MCF 10A (cell line): ENCODE measurements at regions not wholly inside any gene's neighbourhood (a gene's known extent, or its start where the extent isn't known, plus 50 kb on each side); places are given as distances from the start of the nearest gene placed in this dataset.

Experiments used
- BruUV-seq: library from RNA; stranded (reverse); fragments of 400-500 nt; replicated peaks from 2 replicates; lab custom pipeline; 2021; lab: Mats Ljungman, UMichigan
- CTCF ChIA-PET: fragments of 300-600 bp; sonication (Branson Sonifier 250); formaldehyde crosslinking; extraction: SDS; loops from one replicate; lab custom pipeline; 2021; ENCODE audit warnings: antibody characterized with exemption, inconsistent platforms; lab: Yijun Ruan, JAX
- POLR2A ChIA-PET: fragments of 300-600, 350-650 bp; sonication (Branson Sonifier 250); formaldehyde crosslinking; extraction: SDS; loops from one replicate; lab custom pipeline; 2020; ENCODE audit warnings: antibody characterized with exemption, inconsistent platforms; lab: Yijun Ruan, JAX
- DNase-seq: peaks from one replicate; pipeline ENCODE4 v3.0.0-alpha.2; 2018; ENCODE audit not compliant: unreplicated experiment
- H3K27ac Mint-ChIP-seq: one replicate; pipeline ENCODE4 v1.8.0; 2022; ENCODE audit warnings: mild to moderate bottlenecking, low read depth, mixed read lengths; ENCODE audit not compliant: unreplicated experiment
- H3K27me3 Mint-ChIP-seq: one replicate; pipeline ENCODE4 v1.8.0; 2022; ENCODE audit warnings: mixed read lengths; ENCODE audit not compliant: insufficient read depth, unreplicated experiment
- H3K36me3 Mint-ChIP-seq: one replicate; pipeline ENCODE4 v1.8.0; 2022; ENCODE audit warnings: mild to moderate bottlenecking, moderate library complexity, mixed read lengths; ENCODE audit not compliant: insufficient read depth, unreplicated experiment
- H3K4me1 Mint-ChIP-seq: one replicate; pipeline ENCODE4 v1.8.0; 2022; ENCODE audit warnings: mixed read lengths; ENCODE audit not compliant: insufficient read depth, unreplicated experiment
- H3K4me3 Mint-ChIP-seq: one replicate; pipeline ENCODE4 v1.8.0; 2022; ENCODE audit warnings: mild to moderate bottlenecking, moderate library complexity, mixed read lengths; ENCODE audit not compliant: unreplicated experiment
- H3K9me3 Mint-ChIP-seq: one replicate; pipeline ENCODE4 v1.8.0; 2022; ENCODE audit warnings: mixed read lengths; ENCODE audit not compliant: unreplicated experiment
- intact Hi-C: fragments of 100-400 bp; cut with micrococcal nuclease; formaldehyde crosslinking; loops from 2 replicates; pipeline ENCODE4 v1.14.1; 2022
- TF ChIP-seq, protein P1 (sequence below): fragments of 200-600 bp; IDR thresholded peaks from one replicate; pipeline ENCODE4 v1.8.0; 2022; ENCODE audit warnings: antibody characterized with exemption, mild to moderate bottlenecking; ENCODE audit not compliant: unreplicated experiment

- H3K27me3 Mint-ChIP-seq, result no peaks in the 10 kb centered on the region
- H3K4me1 Mint-ChIP-seq, result no peaks in the 10 kb centered on the region
- H3K27ac Mint-ChIP-seq, result no peak overlapping the region
- DNase-seq, result no peak
- ChIA-PET CTCF (interaction anchor here (0.6 to 1.1 kb wide), 2 partner anchors 20 to 1299 kb away, joined by 3 to 5 read pairs; no protein-coding TSS in a partner anchor), POLR2A (no interaction called here)
- intact Hi-C loops, result no loop called here
- TF ChIP-seq, protein P1, sequence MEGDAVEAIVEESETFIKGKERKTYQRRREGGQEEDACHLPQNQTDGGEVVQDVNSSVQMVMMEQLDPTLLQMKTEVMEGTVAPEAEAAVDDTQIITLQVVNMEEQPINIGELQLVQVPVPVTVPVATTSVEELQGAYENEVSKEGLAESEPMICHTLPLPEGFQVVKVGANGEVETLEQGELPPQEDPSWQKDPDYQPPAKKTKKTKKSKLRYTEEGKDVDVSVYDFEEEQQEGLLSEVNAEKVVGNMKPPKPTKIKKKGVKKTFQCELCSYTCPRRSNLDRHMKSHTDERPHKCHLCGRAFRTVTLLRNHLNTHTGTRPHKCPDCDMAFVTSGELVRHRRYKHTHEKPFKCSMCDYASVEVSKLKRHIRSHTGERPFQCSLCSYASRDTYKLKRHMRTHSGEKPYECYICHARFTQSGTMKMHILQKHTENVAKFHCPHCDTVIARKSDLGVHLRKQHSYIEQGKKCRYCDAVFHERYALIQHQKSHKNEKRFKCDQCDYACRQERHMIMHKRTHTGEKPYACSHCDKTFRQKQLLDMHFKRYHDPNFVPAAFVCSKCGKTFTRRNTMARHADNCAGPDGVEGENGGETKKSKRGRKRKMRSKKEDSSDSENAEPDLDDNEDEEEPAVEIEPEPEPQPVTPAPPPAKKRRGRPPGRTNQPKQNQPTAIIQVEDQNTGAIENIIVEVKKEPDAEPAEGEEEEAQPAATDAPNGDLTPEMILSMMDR, result no peak
- BruUV-seq, result no TSS peak
- H3K4me3 Mint-ChIP-seq, result no peak overlapping the region
- no peaks in the 10 kb centered on the region for H3K36me3 Mint-ChIP-seq
- peaks cover 2% of the 10 kb centered on the region for H3K9me3 Mint-ChIP-seq
Observed at GRCh38 chr4:28558895-28559294, 1698.3 kb downstream of the STIM2 start.

DNA sequence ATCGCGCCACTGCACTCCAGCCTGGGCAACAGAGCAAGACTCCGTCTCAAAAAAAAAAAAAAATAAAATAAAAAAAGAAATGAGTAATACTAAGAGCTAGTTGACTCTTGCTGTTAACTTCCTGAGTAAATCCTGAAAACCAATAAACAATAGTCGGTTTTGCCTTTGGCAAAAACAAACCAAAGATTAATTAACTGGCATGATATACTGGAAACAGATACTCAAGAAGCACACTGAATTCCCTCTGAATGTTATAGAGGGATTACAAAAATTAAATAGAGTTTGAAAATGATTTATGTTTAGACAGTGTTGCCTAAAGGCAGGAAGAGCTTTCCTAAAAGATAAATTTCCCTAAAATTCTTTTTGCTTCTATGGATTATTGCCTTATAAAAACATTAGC lies 1702.3 kb downstream of the STIM2 start:
- TF ChIP-seq, protein P1, result no peak
- intact Hi-C loops, result no loop called here
- no peaks in the 10 kb centered on the region for H3K27me3 Mint-ChIP-seq
- H3K27ac Mint-ChIP-seq, result no peak overlapping the region
- DNase-seq, result no peak
- no TSS peak for BruUV-seq
- no peaks in the 10 kb centered on the region for H3K4me1 Mint-ChIP-seq
- POLR2A ChIA-PET, result no interaction called here
- H3K4me3 Mint-ChIP-seq, result no peak overlapping the region
- peaks cover 8% of the 10 kb centered on the region for H3K9me3 Mint-ChIP-seq
- H3K36me3 Mint-ChIP-seq, result no peaks in the 10 kb centered on the region
- CTCF ChIA-PET, result no interaction called here

GRCh38 chr4:28565396-28565795 lies 1704.8 kb downstream of the STIM2 start:
- Mint-ChIP-seq H3K36me3 (no peaks in the 10 kb centered on the region), H3K9me3 (peaks cover 9% of the 10 kb centered on the region), H3K4me1 (no peaks in the 10 kb centered on the region), H3K4me3 (no peak overlapping the region), H3K27ac (no peak overlapping the region), H3K27me3 (no peaks in the 10 kb centered on the region)
- no peak for DNase-seq
- intact Hi-C loops, result no loop called here
- no TSS peak for BruUV-seq
- TF ChIP-seq, protein P1, result no peak
- POLR2A ChIA-PET, result no interaction called here
- CTCF ChIA-PET, result no interaction called here

DNA sequence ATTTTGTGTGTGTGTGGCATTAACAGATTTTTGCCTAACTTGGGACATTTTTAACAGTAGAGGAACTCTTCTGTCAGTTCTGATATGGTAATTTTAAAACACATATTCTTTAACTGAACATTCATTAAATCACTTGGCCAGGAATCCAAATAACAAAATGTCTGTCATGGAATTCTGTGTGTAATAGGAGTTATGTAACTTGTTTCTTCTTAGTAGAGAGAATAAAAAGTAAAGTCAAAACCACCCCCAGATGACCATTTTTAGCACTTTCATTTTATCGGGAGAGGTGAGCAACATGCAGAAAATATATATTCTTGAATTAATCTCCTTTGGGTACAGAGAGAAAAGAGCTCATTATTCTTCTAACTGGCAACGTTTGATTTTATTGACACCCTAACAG lies 1740.3 kb downstream of the STIM2 start:
- TF ChIP-seq, protein P1, result no peak
- Mint-ChIP-seq H3K36me3 (no peaks in the 10 kb centered on the region), H3K4me3 (no peak overlapping the region), H3K9me3 (no peaks in the 10 kb centered on the region), H3K27me3 (no peaks in the 10 kb centered on the region), H3K27ac (no peak overlapping the region), H3K4me1 (no peaks in the 10 kb centered on the region)
- intact Hi-C loops, result no loop called here
- ChIA-PET CTCF (no interaction called here), POLR2A (no interaction called here)
- BruUV-seq, result no TSS peak
- DNase-seq, result no peak
